Neural progenitor cell (in vitro differentiated cells): ENCODE measurements at regions not wholly inside any gene's neighbourhood (a gene's known extent, or its start where the extent isn't known, plus 50 kb on each side); places are given as distances from the start of the nearest gene placed in this dataset.
A peak's percentile ranks its signal among the peaks of the same experiment; 100 is the strongest.

ENCODE experiments used
- DNase-seq: peaks from one replicate; pipeline ENCODE4 v3.0.0-alpha.2; 2016; ENCODE audit warnings: low spot score
- H2AFZ ChIP-seq: fragments of 200-600 bp; sonication (generic); replicated peaks from 2 replicates; pipeline ENCODE4 v1.6.1; 2016; ENCODE audit warnings: antibody characterized with exemption
- H3F3A ChIP-seq: fragments of 200-600 bp; sonication (generic); 2 replicates; pipeline ENCODE4 v1.6.1; 2016; ENCODE audit warnings: antibody characterized with exemption, low read depth
- H3K27ac ChIP-seq: fragments of 200-600 bp; sonication (generic); 2 replicates; pipeline ENCODE4 v1.5.1; 2016; ENCODE audit warnings: mild to moderate bottlenecking
- H3K27me3 ChIP-seq: fragments of 200-600 bp; sonication (generic); 2 replicates; pipeline ENCODE4 v1.6.1; 2016; ENCODE audit warnings: mild to moderate bottlenecking, moderate library complexity
- H3K36me3 ChIP-seq: fragments of 200-600 bp; sonication (generic); 2 replicates; pipeline ENCODE4 v1.5.1; 2016
- H3K4me1 ChIP-seq: fragments of 200-600 bp; sonication (generic); 2 replicates; pipeline ENCODE4 v1.6.1; 2016; ENCODE audit warnings: mixed run types
- H3K4me2 ChIP-seq: fragments of 200-600 bp; sonication (generic); 2 replicates; pipeline ENCODE4 v1.6.1; 2016
- H3K4me3 ChIP-seq: fragments of 200-600 bp; sonication (generic); 2 replicates; pipeline ENCODE4 v1.5.1; 2016
- H3K79me2 ChIP-seq: fragments of 200-600 bp; sonication (generic); 2 replicates; pipeline ENCODE4 v1.6.1; 2016; ENCODE audit warnings: low read depth
- H3K9ac ChIP-seq: fragments of 200-600 bp; sonication (generic); 2 replicates; pipeline ENCODE4 v1.6.1; 2016
- H3K9me3 ChIP-seq: fragments of 200-600 bp; sonication (generic); 2 replicates; pipeline ENCODE4 v1.5.1; 2016; ENCODE audit warnings: low read depth
- H4K20me1 ChIP-seq: fragments of 200-600 bp; sonication (generic); 2 replicates; pipeline ENCODE4 v1.6.1; 2016; ENCODE audit warnings: low read depth
- H3K27ac Mint-ChIP-seq: 3 replicates; pipeline ENCODE4 v1.8.0; 2021; ENCODE audit warnings: mixed read lengths
- H3K27me3 Mint-ChIP-seq: 2 replicates; pipeline ENCODE4 v1.8.0; 2022; ENCODE audit warnings: low read depth, mild to moderate bottlenecking, inconsistent platforms, moderate library complexity, mixed read lengths; ENCODE audit not compliant: insufficient read depth
- H3K36me3 Mint-ChIP-seq: 3 replicates; pipeline ENCODE4 v1.8.0; 2021; ENCODE audit warnings: mixed read lengths
- H3K4me1 Mint-ChIP-seq: 3 replicates; pipeline ENCODE4 v1.8.0; 2021; ENCODE audit warnings: mixed read lengths
- H3K4me3 Mint-ChIP-seq: 3 replicates; pipeline ENCODE4 v1.8.0; 2021; ENCODE audit warnings: mild to moderate bottlenecking, moderate library complexity, mixed read lengths
- H3K9me3 Mint-ChIP-seq: 3 replicates; pipeline ENCODE4 v1.8.0; 2020; ENCODE audit warnings: mixed read lengths
- CTCF ChIP-seq: fragments of 200-600 bp; sonication (generic); IDR thresholded peaks from 2 replicates; pipeline ENCODE4 v1.5.1; 2017; ENCODE audit warnings: antibody characterized with exemption, mild to moderate bottlenecking
- EZH2 ChIP-seq: fragments of 200-600 bp; sonication (generic); IDR thresholded peaks from 2 replicates; pipeline ENCODE4 v1.6.1; 2017; ENCODE audit warnings: antibody characterized with exemption, mild to moderate bottlenecking, moderate library complexity
- EZH2phosphoT487 ChIP-seq: fragments of 200-600 bp; sonication (generic); IDR thresholded peaks from 2 replicates; pipeline ENCODE4 v1.6.1; 2017; ENCODE audit warnings: antibody characterized with exemption

- H3K4me3 Mint-ChIP-seq, result no peak overlapping the region
- peaks cover 16% of the 10 kb centered on the region for H3K9me3 Mint-ChIP-seq
- Histone ChIP-seq H3K36me3 (no peaks in the 10 kb centered on the region), H3K9me3 (no peaks in the 10 kb centered on the region), H3K4me2 (peak overlapping the region; percentile 32), H3F3A (peaks cover 81% of the 10 kb centered on the region), H3K79me2 (peaks cover 42% of the 10 kb centered on the region), H3K4me1 (peaks cover 72% of the 10 kb centered on the region), H3K27me3 (no peaks in the 10 kb centered on the region), H2AFZ (no peak overlapping the region), H4K20me1 (no peaks in the 10 kb centered on the region), H3K27ac (peak overlapping the region; percentile 93), H3K4me3 (no peak overlapping the region), H3K9ac (no peak overlapping the region)
- peaks cover 3% of the 10 kb centered on the region for H3K27me3 Mint-ChIP-seq
- H3K4me1 Mint-ChIP-seq, result peaks cover 46% of the 10 kb centered on the region
- peak; percentile 34 for DNase-seq
- TF ChIP-seq EZH2 (no peak), EZH2phosphoT487 (no peak), CTCF (no peak)
- H3K27ac Mint-ChIP-seq, result no peak overlapping the region
- peaks cover 4% of the 10 kb centered on the region for H3K36me3 Mint-ChIP-seq
Observed at GRCh38 chr4:112898357-112899141, 150.9 kb upstream of the ANK2 start.

GRCh38 chr4:112900416-112900815, 149.0 kb upstream of the ANK2 start:
- H3K9me3 ChIP-seq, result no peaks in the 10 kb centered on the region
- Mint-ChIP-seq H3K27ac (no peak overlapping the region), H3K27me3 (peaks cover 2% of the 10 kb centered on the region), H3K36me3 (no peaks in the 10 kb centered on the region), H3K4me3 (no peak overlapping the region), H3K4me1 (peaks cover 46% of the 10 kb centered on the region), H3K9me3 (peaks cover 6% of the 10 kb centered on the region)
- no peak for DNase-seq
- H3K27ac ChIP-seq, result no peak overlapping the region
- H3K9ac ChIP-seq, result no peak overlapping the region
- no peak overlapping the region for H3K4me3 ChIP-seq
- no peaks in the 10 kb centered on the region for H4K20me1 ChIP-seq
- no peak overlapping the region for H3K4me2 ChIP-seq
- TF ChIP-seq EZH2 (no peak), CTCF (no peak), EZH2phosphoT487 (no peak)
- H2AFZ ChIP-seq, result no peak overlapping the region
- peaks cover 62% of the 10 kb centered on the region for H3F3A ChIP-seq
- peaks cover 12% of the 10 kb centered on the region for H3K36me3 ChIP-seq
- H3K4me1 ChIP-seq, result peaks cover 61% of the 10 kb centered on the region
- peaks cover 37% of the 10 kb centered on the region for H3K79me2 ChIP-seq
- H3K27me3 ChIP-seq, result no peaks in the 10 kb centered on the region

- peak overlapping the region; percentile 21 for H3K4me2 ChIP-seq
Observed at GRCh38 chr4:112901962-112902411, 147.5 kb upstream of the ANK2 start.

More at GRCh38 chr4:112901962-112902411, 147.5 kb upstream of the ANK2 start:
- Mint-ChIP-seq H3K36me3 (no peaks in the 10 kb centered on the region), H3K9me3 (no peaks in the 10 kb centered on the region), H3K4me3 (no peak overlapping the region), H3K27me3 (peaks cover 2% of the 10 kb centered on the region), H3K27ac (no peak overlapping the region), H3K4me1 (peaks cover 33% of the 10 kb centered on the region)
- no peak for DNase-seq
- peaks cover 48% of the 10 kb centered on the region for H3K4me1 ChIP-seq
- H3K36me3 ChIP-seq, result peaks cover 13% of the 10 kb centered on the region
- H3K79me2 ChIP-seq, result peaks cover 37% of the 10 kb centered on the region
- H3K9ac ChIP-seq, result no peak overlapping the region
- H3K4me3 ChIP-seq, result no peak overlapping the region
- H3K27ac ChIP-seq, result peak overlapping the region; percentile 75
- H3K27me3 ChIP-seq, result no peaks in the 10 kb centered on the region
- no peaks in the 10 kb centered on the region for H3K9me3 ChIP-seq
- H4K20me1 ChIP-seq, result no peaks in the 10 kb centered on the region
- H3F3A ChIP-seq, result peaks cover 46% of the 10 kb centered on the region
- H2AFZ ChIP-seq, result peak overlapping the region; percentile 48
- TF ChIP-seq CTCF, result no peak
- no peak for TF ChIP-seq EZH2phosphoT487
- no peak for TF ChIP-seq EZH2
